ENCODE measurements at regions not wholly inside any gene's neighbourhood (a gene's known extent, or its start where the extent isn't known, plus 50 kb on each side); places are given as distances from the start of the nearest gene placed in this dataset.

GRCh38 chr20:51876313-51876940, 74.1 kb upstream of the SALL4 start:
- H3K27me3 ChIP-seq, result peaks cover 0 to 5% of the 10 kb centered on the region in 2 donors
- no peaks in the 10 kb centered on the region for H3K4me1 ChIP-seq
- no peak overlapping the region for H3K4me3 ChIP-seq
- intact Hi-C loops (cut with DNase I; ENCODE audit: low total_unique reads), result no loop called here
- no peaks in the 10 kb centered on the region for H3K36me3 ChIP-seq
- H3K27ac ChIP-seq, result no peak overlapping the region
- H3K9me3 ChIP-seq, result no peaks in the 10 kb centered on the region
- TF ChIP-seq, protein P1, sequence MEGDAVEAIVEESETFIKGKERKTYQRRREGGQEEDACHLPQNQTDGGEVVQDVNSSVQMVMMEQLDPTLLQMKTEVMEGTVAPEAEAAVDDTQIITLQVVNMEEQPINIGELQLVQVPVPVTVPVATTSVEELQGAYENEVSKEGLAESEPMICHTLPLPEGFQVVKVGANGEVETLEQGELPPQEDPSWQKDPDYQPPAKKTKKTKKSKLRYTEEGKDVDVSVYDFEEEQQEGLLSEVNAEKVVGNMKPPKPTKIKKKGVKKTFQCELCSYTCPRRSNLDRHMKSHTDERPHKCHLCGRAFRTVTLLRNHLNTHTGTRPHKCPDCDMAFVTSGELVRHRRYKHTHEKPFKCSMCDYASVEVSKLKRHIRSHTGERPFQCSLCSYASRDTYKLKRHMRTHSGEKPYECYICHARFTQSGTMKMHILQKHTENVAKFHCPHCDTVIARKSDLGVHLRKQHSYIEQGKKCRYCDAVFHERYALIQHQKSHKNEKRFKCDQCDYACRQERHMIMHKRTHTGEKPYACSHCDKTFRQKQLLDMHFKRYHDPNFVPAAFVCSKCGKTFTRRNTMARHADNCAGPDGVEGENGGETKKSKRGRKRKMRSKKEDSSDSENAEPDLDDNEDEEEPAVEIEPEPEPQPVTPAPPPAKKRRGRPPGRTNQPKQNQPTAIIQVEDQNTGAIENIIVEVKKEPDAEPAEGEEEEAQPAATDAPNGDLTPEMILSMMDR (IDR thresholded peaks at IDR 0.05), result no peak
- no peak for DNase-seq

GRCh38 chr20:51873652-51874051, 71.3 kb upstream of the SALL4 start:
- no peaks in the 10 kb centered on the region for H3K9me3 ChIP-seq
- no peak overlapping the region for H3K27ac ChIP-seq
- H3K36me3 ChIP-seq, result no peaks in the 10 kb centered on the region
- H3K4me1 ChIP-seq, result no peaks in the 10 kb centered on the region
- H3K27me3 ChIP-seq, result peaks cover 0 to 5% of the 10 kb centered on the region in 2 donors
- TF ChIP-seq, protein P1 (IDR thresholded peaks at IDR 0.05), result no peak
- no peak overlapping the region for H3K4me3 ChIP-seq
- no peak for DNase-seq
- intact Hi-C loops (cut with DNase I; ENCODE audit: low total_unique reads), result no loop called here

GRCh38 chr20:51871943-51872342, 69.6 kb upstream of the SALL4 start:
- TF ChIP-seq, protein P1 (IDR thresholded peaks at IDR 0.05), result no peak
- no peak for DNase-seq
- H3K9me3 ChIP-seq, result no peaks in the 10 kb centered on the region
- intact Hi-C loops (cut with DNase I; ENCODE audit: low total_unique reads), result no loop called here
- no peaks in the 10 kb centered on the region for H3K36me3 ChIP-seq
- no peaks in the 10 kb centered on the region for H3K4me1 ChIP-seq
- H3K4me3 ChIP-seq, result no peak overlapping the region
- H3K27me3 ChIP-seq, result peaks cover 0 to 5% of the 10 kb centered on the region in 2 donors
- H3K27ac ChIP-seq, result no peak overlapping the region

DNA sequence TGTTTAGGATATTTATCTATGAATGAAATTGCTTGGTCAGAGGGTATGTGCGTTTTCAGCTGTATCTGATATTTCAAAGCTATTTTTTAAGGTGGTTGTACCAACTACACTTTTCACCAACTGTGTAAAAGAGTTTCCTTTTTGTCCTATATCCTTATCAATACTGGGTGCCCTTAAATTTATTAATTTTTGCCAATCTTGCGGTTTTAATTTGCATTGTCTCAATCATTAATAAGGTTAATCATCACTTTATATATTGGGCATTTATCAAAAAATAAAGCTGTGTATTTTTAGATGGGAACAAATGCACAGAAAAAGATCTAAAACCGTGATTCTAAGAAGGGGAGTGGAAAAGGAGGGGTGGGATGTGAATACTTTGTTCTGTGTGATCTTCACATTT, 66.7 kb upstream of the SALL4 start:
- TF ChIP-seq, protein P1 (IDR thresholded peaks at IDR 0.05), result no peak
- H3K36me3 ChIP-seq, result no peaks in the 10 kb centered on the region
- H3K27me3 ChIP-seq, result no peaks in the 10 kb centered on the region
- no peaks in the 10 kb centered on the region for H3K9me3 ChIP-seq
- no peaks in the 10 kb centered on the region for H3K4me1 ChIP-seq
- intact Hi-C loops (cut with DNase I; ENCODE audit: low total_unique reads), result no loop called here
- H3K4me3 ChIP-seq, result no peak overlapping the region
- no peak for DNase-seq
- H3K27ac ChIP-seq, result no peak overlapping the region

GRCh38 chr20:51867251-51867650, 64.9 kb upstream of the SALL4 start:
- TF ChIP-seq, protein P1 (IDR thresholded peaks at IDR 0.05), result no peak

DNA sequence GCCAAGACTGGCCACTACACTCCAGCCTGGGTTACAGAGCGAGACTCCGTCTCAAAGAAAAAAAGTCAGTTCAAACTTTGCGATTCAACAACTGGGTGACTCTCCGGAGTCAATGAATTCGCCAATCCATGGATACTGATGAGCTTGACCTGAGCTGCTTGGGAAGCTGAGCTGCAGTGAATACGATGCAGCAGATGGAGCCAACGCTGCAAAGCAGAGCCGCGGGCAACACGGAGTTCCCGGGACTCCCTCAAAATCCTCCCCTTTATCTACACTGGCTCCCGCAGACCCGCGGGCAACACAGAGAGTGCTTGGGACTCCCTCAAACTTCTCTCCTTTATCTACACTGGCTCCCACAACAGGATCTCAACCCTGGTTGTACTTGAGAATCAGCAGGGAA, 62.6 kb upstream of the SALL4 start:
- Histone ChIP-seq H3K4me1 (no peaks in the 10 kb centered on the region), H3K36me3 (no peaks in the 10 kb centered on the region), H3K27me3 (peaks cover 0 to 4% of the 10 kb centered on the region in 2 donors), H3K4me3 (no peak overlapping the region), H3K9me3 (no peaks in the 10 kb centered on the region), H3K27ac (no peak overlapping the region)
- TF ChIP-seq, protein P1 (IDR thresholded peaks at IDR 0.05), result no peak
- no peak for DNase-seq
- intact Hi-C loops (cut with DNase I; ENCODE audit: low total_unique reads), result no loop called here

More at GRCh38 chr20:51867251-51867650, 64.9 kb upstream of the SALL4 start:
- intact Hi-C loops (cut with DNase I; ENCODE audit: low total_unique reads), result no loop called here
- DNase-seq, result no peak
- Histone ChIP-seq H3K36me3 (no peaks in the 10 kb centered on the region), H3K9me3 (no peaks in the 10 kb centered on the region), H3K4me1 (no peaks in the 10 kb centered on the region), H3K27me3 (peaks cover 0 to 4% of the 10 kb centered on the region in 2 donors), H3K4me3 (no peak overlapping the region), H3K27ac (no peak overlapping the region)
